A673 (cell line): ENCODE measurements at regions not wholly inside any gene's neighbourhood (a gene's known extent, or its start where the extent isn't known, plus 50 kb on each side); places are given as distances from the start of the nearest gene placed in this dataset.
"Not testable (repeated sequence)": the region's sequence is repeated elsewhere in the genome, so short reads cannot be mapped to it uniquely, and the experiment has no call there.

ENCODE experiments used
- EZH2 ChIP-seq: fragments of 200-600 bp; sonication (generic); IDR thresholded peaks from 2 replicates; pipeline ENCODE4 v1.6.1; 2017; ENCODE audit warnings: borderline replicate concordance, low read depth, mild to moderate bottlenecking, mixed read lengths, antibody characterized with exemption, low read length; ENCODE audit not compliant: poor library complexity, severe bottlenecking
- TF ChIP-seq, protein P1 (sequence below): fragments of 300-800, 200-600 bp; sonication (generic); conservative IDR thresholded peaks from 2 replicates; pipeline ENCODE4 v1.5.1; 2017; ENCODE audit warnings: low read depth, mild to moderate bottlenecking, antibody characterized with exemption, low read length, moderate library complexity, mixed read lengths

DNA sequence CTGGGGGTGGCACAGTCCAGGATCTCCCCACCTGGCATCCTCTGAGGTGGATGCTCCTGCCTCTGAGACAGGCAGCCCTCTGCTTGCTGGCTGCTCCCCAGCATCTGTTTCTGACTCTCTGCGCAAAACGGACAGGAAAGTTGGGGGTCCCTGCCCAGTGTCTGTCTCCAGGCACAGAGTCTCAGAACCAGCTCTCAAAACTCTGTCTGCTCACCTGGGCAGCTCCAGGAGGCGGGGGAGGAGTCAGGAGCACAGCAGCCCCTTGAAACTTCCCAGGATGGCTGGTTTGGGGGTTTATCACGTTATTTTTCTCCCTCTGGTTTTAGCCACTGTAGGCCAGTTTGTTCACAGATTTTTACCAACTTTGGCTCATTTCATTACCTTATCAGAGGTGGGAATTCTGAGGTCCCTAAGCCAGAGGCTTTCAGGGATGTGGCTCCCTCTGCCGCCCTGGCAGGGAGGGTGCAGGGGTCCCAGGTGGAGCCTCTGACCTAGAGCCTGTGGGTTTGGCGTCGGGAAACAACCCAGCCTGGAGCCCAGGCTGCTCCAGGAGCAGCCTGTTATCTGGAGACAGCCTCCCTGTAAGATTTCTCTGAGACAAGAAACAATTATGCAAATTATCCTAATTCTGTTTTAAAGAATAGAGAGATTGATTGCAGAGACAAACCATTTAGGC, 334.1 kb downstream of the CACNA1B start:
- TF ChIP-seq, protein P1, sequence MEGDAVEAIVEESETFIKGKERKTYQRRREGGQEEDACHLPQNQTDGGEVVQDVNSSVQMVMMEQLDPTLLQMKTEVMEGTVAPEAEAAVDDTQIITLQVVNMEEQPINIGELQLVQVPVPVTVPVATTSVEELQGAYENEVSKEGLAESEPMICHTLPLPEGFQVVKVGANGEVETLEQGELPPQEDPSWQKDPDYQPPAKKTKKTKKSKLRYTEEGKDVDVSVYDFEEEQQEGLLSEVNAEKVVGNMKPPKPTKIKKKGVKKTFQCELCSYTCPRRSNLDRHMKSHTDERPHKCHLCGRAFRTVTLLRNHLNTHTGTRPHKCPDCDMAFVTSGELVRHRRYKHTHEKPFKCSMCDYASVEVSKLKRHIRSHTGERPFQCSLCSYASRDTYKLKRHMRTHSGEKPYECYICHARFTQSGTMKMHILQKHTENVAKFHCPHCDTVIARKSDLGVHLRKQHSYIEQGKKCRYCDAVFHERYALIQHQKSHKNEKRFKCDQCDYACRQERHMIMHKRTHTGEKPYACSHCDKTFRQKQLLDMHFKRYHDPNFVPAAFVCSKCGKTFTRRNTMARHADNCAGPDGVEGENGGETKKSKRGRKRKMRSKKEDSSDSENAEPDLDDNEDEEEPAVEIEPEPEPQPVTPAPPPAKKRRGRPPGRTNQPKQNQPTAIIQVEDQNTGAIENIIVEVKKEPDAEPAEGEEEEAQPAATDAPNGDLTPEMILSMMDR: peak; percentile 30; the same call in 1 of the 2 replicates
- TF ChIP-seq EZH2: not testable (repeated sequence)
